Activated CD8-positive, alpha-beta T cell treated with anti-CD3 and anti-CD28 coated beads for 36 hours (primary cell): ENCODE measurements at regions not wholly inside any gene's neighbourhood (a gene's known extent, or its start where the extent isn't known, plus 50 kb on each side); places are given as distances from the start of the nearest gene placed in this dataset.
"Not testable (repeated sequence)": the region's sequence is repeated elsewhere in the genome, so short reads cannot be mapped to it uniquely, and the experiment has no call there.

ENCODE experiments used
- ATAC-seq: fragments of 200-7000 bp; cut with Tn5 transposase; one replicate; pipeline ENCODE4 v1.10.0; 2021; ENCODE audit warnings: mild to moderate bottlenecking, moderate library complexity
- CTCF ChIA-PET: fragments of 350-600 bp; sonication (Branson Sonifier 250); formaldehyde crosslinking; loops from one replicate; lab custom pipeline; 2021; ENCODE audit warnings: antibody characterized with exemption; lab: Charles Lee
- POLR2A ChIA-PET: fragments of 350-600 bp; sonication (Branson Sonifier 250); formaldehyde crosslinking; loops from one replicate; lab custom pipeline; 2021; ENCODE audit warnings: antibody characterized with exemption; lab: Charles Lee
- DNase-seq: peaks from one replicate; pipeline ENCODE4 v3.0.0-alpha.2; 2020
- H3K27ac Mint-ChIP-seq: one replicate; pipeline ENCODE4 v1.8.0; 2021; ENCODE audit warnings: mild to moderate bottlenecking, mixed read lengths
- H3K27me3 Mint-ChIP-seq: one replicate; pipeline ENCODE4 v1.8.0; 2021; ENCODE audit warnings: mixed read lengths
- H3K36me3 Mint-ChIP-seq: one replicate; pipeline ENCODE4 v1.8.0; 2021; ENCODE audit warnings: low read depth, mixed read lengths
- H3K4me1 Mint-ChIP-seq: one replicate; pipeline ENCODE4 v1.8.0; 2021; ENCODE audit warnings: low read depth, mixed read lengths
- H3K4me3 Mint-ChIP-seq: one replicate; pipeline ENCODE4 v1.8.0; 2021; ENCODE audit warnings: mild to moderate bottlenecking, moderate library complexity, mixed read lengths
- H3K9me3 Mint-ChIP-seq: one replicate; pipeline ENCODE4 v1.8.0; 2021; ENCODE audit warnings: mixed read lengths
- intact Hi-C: fragments of 100-400 bp; cut with micrococcal nuclease; formaldehyde crosslinking; loops from one replicate; pipeline ENCODE4 v1.10.0; 2022

DNA sequence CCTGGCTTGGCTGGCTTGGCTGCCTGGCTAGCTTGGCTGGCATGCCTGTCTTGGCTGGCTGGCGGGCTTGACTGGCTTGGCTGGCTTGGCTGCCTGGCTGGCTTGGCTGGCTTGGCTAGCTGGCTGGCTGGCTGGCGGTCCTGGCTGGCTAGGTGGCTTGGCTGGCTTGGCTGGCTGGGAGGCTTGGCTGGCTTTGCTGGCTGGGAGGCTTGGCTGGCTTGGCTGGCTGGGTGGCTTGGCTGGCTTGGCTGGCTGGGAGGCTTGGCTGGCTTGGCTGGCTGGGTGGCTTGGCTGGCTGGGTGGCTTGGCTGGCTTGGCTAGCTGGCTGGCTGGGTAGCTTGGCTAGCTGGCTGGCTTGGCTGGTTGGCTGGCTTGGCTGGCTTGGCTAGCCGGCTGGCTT lies 2824.5 kb downstream of the RPIA start:
- H3K36me3 Mint-ChIP-seq, H3K4me3 Mint-ChIP-seq, H3K27me3 Mint-ChIP-seq, H3K4me1 Mint-ChIP-seq, POLR2A ChIA-PET, DNase-seq, ATAC-seq, H3K27ac Mint-ChIP-seq, H3K9me3 Mint-ChIP-seq, CTCF ChIA-PET, intact Hi-C loops: not testable (repeated sequence)

DNA sequence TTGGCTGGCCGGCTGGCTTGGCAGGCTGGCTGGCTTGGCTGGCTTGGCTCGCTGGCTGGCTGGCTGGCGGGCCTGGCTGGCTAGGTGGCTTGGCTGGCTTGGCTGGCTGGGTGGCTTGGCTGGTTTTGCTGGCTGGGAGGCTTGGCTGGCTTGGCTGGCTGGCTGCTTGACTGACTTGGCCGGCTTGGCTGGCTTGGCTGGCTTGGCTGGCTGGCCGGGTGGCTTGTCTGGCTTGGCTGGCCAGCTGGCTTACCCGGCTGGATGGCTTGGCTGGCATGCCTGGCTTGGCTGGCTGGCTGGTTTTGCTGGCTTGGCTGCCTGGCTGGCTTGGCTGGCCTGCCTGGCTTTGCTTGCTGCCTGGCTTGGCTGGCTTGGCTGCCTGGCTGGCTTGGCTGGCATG lies 2825.2 kb downstream of the RPIA start:
- POLR2A ChIA-PET, ATAC-seq, H3K4me1 Mint-ChIP-seq, H3K36me3 Mint-ChIP-seq, H3K4me3 Mint-ChIP-seq, H3K27me3 Mint-ChIP-seq, CTCF ChIA-PET, intact Hi-C loops, H3K27ac Mint-ChIP-seq, H3K9me3 Mint-ChIP-seq, DNase-seq: not testable (repeated sequence)

DNA sequence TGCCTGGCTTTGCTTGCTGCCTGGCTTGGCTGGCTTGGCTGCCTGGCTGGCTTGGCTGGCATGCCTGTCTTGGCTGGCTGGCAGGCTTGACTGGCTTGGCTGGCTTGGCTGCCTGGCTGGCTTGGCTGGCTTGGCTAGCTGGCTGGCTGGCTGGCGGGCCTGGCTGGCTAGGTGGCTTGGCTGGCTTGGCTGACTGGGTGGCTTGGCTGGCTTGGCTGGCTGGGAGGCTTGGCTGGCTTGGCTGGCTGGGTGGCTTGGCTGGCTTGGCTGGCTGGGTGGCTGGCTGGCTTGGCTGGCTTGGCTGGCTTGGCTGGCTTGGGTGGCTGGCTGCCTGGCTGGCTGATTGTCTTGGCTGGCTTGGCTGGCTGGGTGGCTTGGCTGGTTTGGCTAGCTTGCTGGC lies 2826.4 kb downstream of the RPIA start:
- POLR2A ChIA-PET, DNase-seq, H3K27ac Mint-ChIP-seq, H3K9me3 Mint-ChIP-seq, H3K4me1 Mint-ChIP-seq, intact Hi-C loops, H3K4me3 Mint-ChIP-seq, H3K36me3 Mint-ChIP-seq, CTCF ChIA-PET, H3K27me3 Mint-ChIP-seq, ATAC-seq: not testable (repeated sequence)

DNA sequence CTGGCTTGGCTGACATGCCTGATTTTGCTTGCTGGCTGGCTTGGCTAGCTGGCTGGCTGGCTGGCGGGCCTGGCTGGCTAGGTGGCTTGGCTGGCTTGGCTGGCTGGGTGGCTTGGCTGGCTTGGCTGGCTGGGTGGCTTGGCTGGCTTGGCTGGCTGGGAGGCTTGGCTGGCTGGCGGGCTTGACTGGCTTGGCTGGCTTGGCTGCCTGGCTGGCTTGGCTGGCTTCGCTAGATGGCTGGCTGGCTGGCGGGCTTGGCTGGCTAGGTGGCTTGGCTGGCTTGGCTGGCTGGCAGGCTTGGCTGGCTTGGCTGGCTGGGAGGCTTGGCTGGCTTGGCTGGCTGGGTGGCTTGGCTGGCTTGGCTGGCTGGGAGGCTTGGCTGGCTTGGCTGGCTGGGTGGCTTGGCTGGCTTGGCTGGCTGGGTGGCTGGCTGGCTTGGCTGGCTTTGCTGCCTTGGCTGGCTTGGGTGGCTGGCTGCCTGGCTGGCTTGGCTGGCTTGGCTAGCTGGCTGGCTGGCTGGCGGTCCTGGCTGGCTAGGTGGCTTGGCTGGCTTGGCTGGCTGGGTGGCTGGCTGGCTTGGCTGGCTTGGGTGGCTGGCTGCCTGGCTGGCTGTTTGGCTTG lies 2827.0 kb downstream of the RPIA start:
- H3K9me3 Mint-ChIP-seq, POLR2A ChIA-PET, DNase-seq, ATAC-seq, H3K4me1 Mint-ChIP-seq, H3K36me3 Mint-ChIP-seq, H3K27ac Mint-ChIP-seq, CTCF ChIA-PET, intact Hi-C loops, H3K27me3 Mint-ChIP-seq, H3K4me3 Mint-ChIP-seq: not testable (repeated sequence)

DNA sequence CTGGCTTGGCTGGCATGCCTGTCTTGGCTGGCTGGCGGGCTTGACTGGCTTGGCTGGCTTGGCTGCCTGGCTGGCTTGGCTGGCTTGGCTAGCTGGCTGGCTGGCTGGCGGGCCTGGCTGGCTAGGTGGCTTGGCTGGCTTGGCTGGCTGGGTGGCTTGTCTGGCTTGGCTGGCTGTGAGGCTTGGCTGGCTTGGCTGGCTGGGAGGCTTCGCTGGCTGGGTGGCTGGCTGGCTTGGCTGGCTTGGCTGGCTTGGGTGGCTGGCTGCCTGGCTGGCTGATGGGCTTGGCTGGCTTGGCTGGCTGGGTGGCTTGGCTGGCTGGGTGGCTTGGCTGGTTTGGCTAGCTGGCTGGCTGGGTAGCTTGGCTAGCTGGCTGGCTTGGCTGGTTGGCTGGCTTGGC lies 2827.9 kb downstream of the RPIA start:
- H3K4me1 Mint-ChIP-seq, H3K27me3 Mint-ChIP-seq, intact Hi-C loops: not testable (repeated sequence)

DNA sequence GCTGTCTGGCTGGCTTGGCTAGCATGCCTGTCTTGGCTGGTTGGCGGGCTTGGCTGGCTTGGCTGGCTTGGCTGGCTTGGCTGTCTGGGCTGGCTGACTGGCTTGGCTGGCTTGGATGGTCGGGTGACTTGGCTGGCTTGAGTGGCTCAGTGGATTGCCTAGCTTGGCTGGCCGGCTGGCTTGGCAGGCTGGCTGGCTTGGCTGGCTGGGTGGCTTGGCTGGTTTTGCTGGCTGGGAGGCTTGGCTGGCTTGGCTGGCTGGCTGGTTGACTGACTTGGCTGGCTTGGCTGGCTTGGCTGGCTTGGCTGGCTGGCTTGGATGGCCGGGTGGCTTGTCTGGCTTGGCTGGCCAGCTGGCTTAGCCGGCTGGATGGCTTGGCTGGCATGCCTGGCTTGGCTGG lies 2828.4 kb downstream of the RPIA start:
- CTCF ChIA-PET, ATAC-seq, H3K4me1 Mint-ChIP-seq, H3K9me3 Mint-ChIP-seq, H3K36me3 Mint-ChIP-seq, intact Hi-C loops, H3K4me3 Mint-ChIP-seq, H3K27ac Mint-ChIP-seq, POLR2A ChIA-PET, DNase-seq, H3K27me3 Mint-ChIP-seq: not testable (repeated sequence)

More for the DNA sequence above, 2827.9 kb downstream of the RPIA start:
- H3K36me3 Mint-ChIP-seq, ATAC-seq, H3K4me3 Mint-ChIP-seq, CTCF ChIA-PET, H3K27ac Mint-ChIP-seq, H3K9me3 Mint-ChIP-seq, POLR2A ChIA-PET, DNase-seq: not testable (repeated sequence)

DNA sequence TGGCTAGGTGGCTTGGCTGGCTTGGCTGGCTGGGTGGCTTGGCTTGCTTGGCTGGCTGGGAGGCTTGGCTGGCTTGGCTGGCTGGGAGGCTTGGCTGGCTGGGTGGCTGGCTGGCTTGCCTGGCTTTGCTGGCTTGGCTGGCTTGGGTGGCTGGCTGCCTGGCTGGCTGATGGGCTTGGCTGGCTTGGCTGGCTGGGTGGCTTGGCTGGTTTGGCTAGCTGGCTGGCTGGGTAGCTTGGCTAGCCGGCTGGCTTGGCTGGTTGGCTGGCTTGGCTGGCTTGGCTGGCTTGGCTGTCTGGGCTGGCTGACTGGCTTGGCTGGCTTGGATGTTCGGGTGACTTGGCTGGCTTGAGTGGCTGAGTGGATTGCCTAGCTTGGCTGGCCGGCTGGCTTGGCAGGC lies 2829.1 kb downstream of the RPIA start:
- ATAC-seq, H3K36me3 Mint-ChIP-seq, H3K4me1 Mint-ChIP-seq, H3K27me3 Mint-ChIP-seq, H3K4me3 Mint-ChIP-seq, CTCF ChIA-PET, DNase-seq, POLR2A ChIA-PET, H3K9me3 Mint-ChIP-seq, intact Hi-C loops, H3K27ac Mint-ChIP-seq: not testable (repeated sequence)

- H3K4me1 Mint-ChIP-seq, ATAC-seq, H3K27me3 Mint-ChIP-seq, intact Hi-C loops, DNase-seq, H3K4me3 Mint-ChIP-seq, CTCF ChIA-PET, H3K27ac Mint-ChIP-seq, POLR2A ChIA-PET, H3K36me3 Mint-ChIP-seq, H3K9me3 Mint-ChIP-seq: not testable (repeated sequence)
These were observed 2829.6 kb downstream of the RPIA start for GRCh38 chr2:91520972-91521535.

GRCh38 chr2:91521944-91522343 lies 2830.5 kb downstream of the RPIA start:
- POLR2A ChIA-PET, H3K27me3 Mint-ChIP-seq, H3K4me1 Mint-ChIP-seq, H3K9me3 Mint-ChIP-seq, CTCF ChIA-PET, H3K4me3 Mint-ChIP-seq, DNase-seq, H3K27ac Mint-ChIP-seq, intact Hi-C loops, H3K36me3 Mint-ChIP-seq, ATAC-seq: not testable (repeated sequence)

DNA sequence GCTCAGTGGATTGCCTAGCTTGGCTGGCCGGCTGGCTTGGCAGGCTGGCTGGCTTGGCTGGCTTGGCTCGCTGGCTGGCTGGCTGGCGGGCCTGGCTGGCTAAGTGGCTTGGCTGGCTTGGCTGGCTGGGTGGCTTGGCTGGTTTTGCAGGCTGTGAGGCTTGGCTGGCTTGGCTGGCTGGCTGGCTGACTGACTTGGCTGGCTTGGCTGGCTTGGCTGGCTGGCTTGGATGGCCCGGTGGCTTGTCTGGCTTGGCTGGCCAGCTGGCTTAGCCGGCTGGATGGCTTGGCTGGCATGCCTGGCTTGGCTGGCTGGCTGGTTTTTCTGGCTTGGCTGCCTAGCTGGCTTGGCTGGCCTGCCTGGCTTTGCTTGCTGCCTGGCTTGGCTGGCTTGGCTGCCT lies 2831.4 kb downstream of the RPIA start:
- ATAC-seq, POLR2A ChIA-PET: not testable (repeated sequence)

DNA sequence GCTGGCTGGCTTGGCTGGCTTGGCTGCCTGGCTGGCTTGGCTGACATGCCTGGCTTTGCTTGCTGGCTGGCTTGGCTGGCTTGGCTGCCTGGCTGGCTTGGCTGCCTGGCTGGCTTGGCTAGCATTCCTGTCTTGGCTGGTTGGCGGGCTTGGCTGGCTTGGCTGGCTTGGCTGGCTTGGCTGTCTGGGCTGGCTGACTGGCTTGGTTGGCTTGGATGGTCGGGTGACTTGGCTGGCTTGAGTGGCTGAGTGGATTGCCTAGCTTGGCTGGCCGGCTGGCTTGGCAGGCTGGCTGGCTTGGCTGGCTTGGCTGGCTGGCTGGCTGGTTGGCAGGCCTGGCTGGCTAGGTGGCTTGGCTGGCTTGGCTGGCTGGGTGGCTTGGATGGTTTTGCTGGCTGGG lies 2832.3 kb downstream of the RPIA start:
- ATAC-seq, intact Hi-C loops, H3K4me3 Mint-ChIP-seq, H3K27ac Mint-ChIP-seq, H3K4me1 Mint-ChIP-seq, H3K36me3 Mint-ChIP-seq, POLR2A ChIA-PET, CTCF ChIA-PET, H3K9me3 Mint-ChIP-seq, H3K27me3 Mint-ChIP-seq, DNase-seq: not testable (repeated sequence)

More for the DNA sequence above, 2831.4 kb downstream of the RPIA start:
- CTCF ChIA-PET, H3K27ac Mint-ChIP-seq, intact Hi-C loops, DNase-seq, H3K36me3 Mint-ChIP-seq, H3K4me1 Mint-ChIP-seq, H3K27me3 Mint-ChIP-seq, H3K4me3 Mint-ChIP-seq, H3K9me3 Mint-ChIP-seq: not testable (repeated sequence)

- H3K27me3 Mint-ChIP-seq, H3K4me1 Mint-ChIP-seq, H3K36me3 Mint-ChIP-seq, H3K27ac Mint-ChIP-seq, intact Hi-C loops, CTCF ChIA-PET, ATAC-seq, H3K4me3 Mint-ChIP-seq, POLR2A ChIA-PET, DNase-seq, H3K9me3 Mint-ChIP-seq: not testable (repeated sequence)
These were observed 2834.1 kb downstream of the RPIA start for GRCh38 chr2:91525587-91525986.
